Smooth muscle cell (in vitro differentiated cells): ENCODE measurements at regions not wholly inside any gene's neighbourhood (a gene's known extent, or its start where the extent isn't known, plus 50 kb on each side); places are given as distances from the start of the nearest gene placed in this dataset.

ENCODE experiments used
- DNase-seq: peaks from one replicate; lab custom pipeline; 2025; ENCODE audit not compliant: unreplicated experiment; lab: John Stamatoyannopoulos, UW
- H2AFZ ChIP-seq: fragments of 200-600 bp; sonication (generic); 2 replicates; pipeline ENCODE4 v1.6.0; 2016; ENCODE audit warnings: antibody characterized with exemption, low read depth, mild to moderate bottlenecking
- H3F3A ChIP-seq: fragments of 200-600 bp; sonication (generic); 2 replicates; pipeline ENCODE4 v1.6.0; 2017; ENCODE audit warnings: antibody characterized with exemption, low read depth
- H3K27ac ChIP-seq: fragments of 200-600 bp; sonication (generic); 2 replicates; pipeline ENCODE4 v1.5.1; 2016; ENCODE audit warnings: low read depth, mild to moderate bottlenecking
- H3K27me3 ChIP-seq: fragments of 200-600 bp; sonication (generic); 2 replicates; pipeline ENCODE4 v1.6.1; 2016; ENCODE audit warnings: low read depth, mild to moderate bottlenecking
- H3K36me3 ChIP-seq: fragments of 200-600 bp; sonication (generic); 2 replicates; pipeline ENCODE4 v1.5.1; 2016; ENCODE audit warnings: low read depth
- H3K4me1 ChIP-seq: fragments of 200-600 bp; sonication (generic); 2 replicates; pipeline ENCODE4 v1.5.1; 2016; ENCODE audit warnings: low read depth
- H3K4me2 ChIP-seq: fragments of 200-600 bp; sonication (generic); 2 replicates; pipeline ENCODE4 v1.6.0; 2016; ENCODE audit warnings: mild to moderate bottlenecking
- H3K4me3 ChIP-seq: fragments of 200-600 bp; sonication (generic); 2 replicates; pipeline ENCODE4 v1.5.1; 2016; ENCODE audit warnings: mild to moderate bottlenecking
- H3K79me2 ChIP-seq: fragments of 200-600 bp; sonication (generic); 2 replicates; pipeline ENCODE4 v1.6.0; 2016; ENCODE audit warnings: low read depth, mild to moderate bottlenecking
- H3K9ac ChIP-seq: fragments of 200-600 bp; sonication (generic); 2 replicates; pipeline ENCODE4 v1.6.0; 2016; ENCODE audit warnings: low read depth
- H3K9me3 ChIP-seq: fragments of 200-600 bp; sonication (generic); replicated peaks from 2 replicates; pipeline ENCODE4 v1.5.1; 2016; ENCODE audit warnings: low read depth
- H4K20me1 ChIP-seq: fragments of 200-600 bp; sonication (generic); 2 replicates; pipeline ENCODE4 v1.6.0; 2016; ENCODE audit warnings: low read depth
- WGBS: methylation state at CpG from one replicate; pipeline ENCODE4 v1.1.7; 2016; ENCODE audit warnings: low lambda C conversion rate; 5-methylcytosine and 5-hydroxymethylcytosine counted together
- TF ChIP-seq, protein P1 (sequence below): fragments of 200-600 bp; sonication (generic); IDR thresholded peaks from 2 replicates; pipeline ENCODE4 v1.5.1; 2017; ENCODE audit warnings: borderline replicate concordance, mild to moderate bottlenecking, antibody characterized with exemption; ENCODE audit not compliant: insufficient read depth, poor library complexity, severe bottlenecking

DNA sequence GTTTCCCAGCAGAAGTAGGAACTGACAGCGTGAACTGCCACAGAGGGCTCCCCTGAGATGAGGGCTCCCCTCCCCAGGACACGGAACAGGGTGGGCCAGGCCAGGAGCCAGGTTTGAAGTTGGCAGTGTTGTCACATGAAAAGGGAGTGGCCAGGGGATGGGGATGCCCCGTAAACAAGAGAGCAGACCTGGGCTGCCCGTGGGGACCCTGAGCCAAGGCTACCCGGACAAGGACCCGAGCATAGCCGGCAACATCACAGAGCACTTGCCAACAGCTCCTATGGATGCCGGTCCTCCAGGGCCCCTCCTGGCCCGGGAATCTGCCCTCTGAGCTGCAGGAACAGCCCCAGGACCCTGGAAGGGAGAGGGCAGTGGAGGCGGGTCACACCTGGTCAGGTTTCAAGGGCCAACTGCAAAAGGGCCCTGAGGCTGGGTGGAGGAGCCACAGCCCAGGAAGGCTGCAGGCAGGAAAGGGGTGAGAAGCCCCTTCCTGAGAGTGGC, 102.1 kb downstream of the CPZ start:
- TF ChIP-seq, protein P1, sequence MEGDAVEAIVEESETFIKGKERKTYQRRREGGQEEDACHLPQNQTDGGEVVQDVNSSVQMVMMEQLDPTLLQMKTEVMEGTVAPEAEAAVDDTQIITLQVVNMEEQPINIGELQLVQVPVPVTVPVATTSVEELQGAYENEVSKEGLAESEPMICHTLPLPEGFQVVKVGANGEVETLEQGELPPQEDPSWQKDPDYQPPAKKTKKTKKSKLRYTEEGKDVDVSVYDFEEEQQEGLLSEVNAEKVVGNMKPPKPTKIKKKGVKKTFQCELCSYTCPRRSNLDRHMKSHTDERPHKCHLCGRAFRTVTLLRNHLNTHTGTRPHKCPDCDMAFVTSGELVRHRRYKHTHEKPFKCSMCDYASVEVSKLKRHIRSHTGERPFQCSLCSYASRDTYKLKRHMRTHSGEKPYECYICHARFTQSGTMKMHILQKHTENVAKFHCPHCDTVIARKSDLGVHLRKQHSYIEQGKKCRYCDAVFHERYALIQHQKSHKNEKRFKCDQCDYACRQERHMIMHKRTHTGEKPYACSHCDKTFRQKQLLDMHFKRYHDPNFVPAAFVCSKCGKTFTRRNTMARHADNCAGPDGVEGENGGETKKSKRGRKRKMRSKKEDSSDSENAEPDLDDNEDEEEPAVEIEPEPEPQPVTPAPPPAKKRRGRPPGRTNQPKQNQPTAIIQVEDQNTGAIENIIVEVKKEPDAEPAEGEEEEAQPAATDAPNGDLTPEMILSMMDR = no peak
- H3K4me3 ChIP-seq = no peak overlapping the region
- H2AFZ ChIP-seq = no peak overlapping the region
- no peak for DNase-seq
- no peaks in the 10 kb centered on the region for H4K20me1 ChIP-seq
- no peaks in the 10 kb centered on the region for H3K4me1 ChIP-seq
- H3K27ac ChIP-seq = no peak overlapping the region
- H3K36me3 ChIP-seq = no peaks in the 10 kb centered on the region
- H3K9me3 ChIP-seq = no peaks in the 10 kb centered on the region
- H3F3A ChIP-seq = no peaks in the 10 kb centered on the region
- WGBS = 88% methylated on average over 9 of the region's 10 CpGs
- no peaks in the 10 kb centered on the region for H3K79me2 ChIP-seq
- peaks cover 27% of the 10 kb centered on the region for H3K27me3 ChIP-seq
- H3K4me2 ChIP-seq = no peak overlapping the region
- H3K9ac ChIP-seq = no peak overlapping the region

DNA sequence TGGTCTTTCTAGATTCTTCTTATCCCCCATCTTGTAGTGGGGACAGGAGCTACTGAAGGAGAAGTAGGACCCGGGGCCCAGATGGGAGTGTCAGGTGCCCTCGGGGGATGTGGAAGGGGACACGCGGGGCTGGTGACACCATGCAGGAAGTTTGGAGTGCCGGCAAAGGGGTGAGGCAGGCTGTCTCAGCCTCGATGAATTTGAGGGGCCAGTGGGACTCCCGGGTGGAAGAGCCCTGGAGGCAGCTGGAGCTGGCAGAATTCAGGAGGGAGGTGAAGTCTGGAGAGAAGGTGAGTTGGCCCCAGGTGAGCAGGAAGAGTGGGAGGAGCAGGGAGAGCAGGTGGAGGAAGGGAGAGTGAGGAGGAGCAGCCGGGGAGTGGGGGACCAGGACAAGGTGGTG, 101.7 kb downstream of the CPZ start:
- H3K36me3 ChIP-seq = no peaks in the 10 kb centered on the region
- no peaks in the 10 kb centered on the region for H4K20me1 ChIP-seq
- TF ChIP-seq, protein P1 = no peak
- no peak overlapping the region for H3K4me2 ChIP-seq
- H3K79me2 ChIP-seq = no peaks in the 10 kb centered on the region
- peaks cover 29% of the 10 kb centered on the region for H3K27me3 ChIP-seq
- no peak overlapping the region for H3K27ac ChIP-seq
- H3K4me3 ChIP-seq = no peak overlapping the region
- H3F3A ChIP-seq = no peaks in the 10 kb centered on the region
- 83% methylated on average over 8 of the region's 8 CpGs for WGBS
- no peaks in the 10 kb centered on the region for H3K9me3 ChIP-seq
- no peak overlapping the region for H3K9ac ChIP-seq
- DNase-seq = no peak
- no peak overlapping the region for H2AFZ ChIP-seq
- no peaks in the 10 kb centered on the region for H3K4me1 ChIP-seq

DNA sequence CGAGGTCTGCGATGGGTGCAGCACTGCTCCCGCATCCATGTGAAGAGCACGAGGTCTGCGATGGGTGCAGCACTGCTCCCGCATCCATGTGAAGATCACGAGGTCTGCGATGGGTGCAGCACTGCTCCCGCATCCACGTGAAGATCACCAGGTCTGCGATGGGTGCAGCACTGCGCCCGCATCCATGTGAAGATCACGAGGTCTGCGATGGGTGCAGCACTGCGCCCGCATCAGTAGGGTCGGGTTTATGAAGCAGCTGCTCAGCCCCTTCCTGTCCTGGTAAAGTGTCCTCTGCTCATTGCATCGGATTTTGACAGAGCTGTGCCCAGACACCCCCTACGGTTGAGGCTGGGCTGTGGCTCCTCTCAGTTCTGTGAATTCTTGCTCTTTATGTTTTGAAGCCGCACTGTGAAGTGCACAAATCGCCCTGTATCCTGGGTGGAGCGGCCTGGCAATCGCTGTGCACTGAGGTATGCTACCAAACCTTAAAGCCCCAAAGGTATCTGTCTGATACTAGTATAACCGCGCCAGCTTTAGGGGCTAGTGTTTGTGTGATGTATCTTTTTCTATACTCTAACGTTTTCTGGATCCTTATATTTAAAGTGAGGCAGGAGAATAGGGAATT, 98.7 kb downstream of the CPZ start:
- Histone ChIP-seq H3F3A (no peaks in the 10 kb centered on the region), H3K27me3 (peaks cover 43% of the 10 kb centered on the region), H2AFZ (no peak overlapping the region), H3K4me3 (no peak overlapping the region), H3K4me1 (no peaks in the 10 kb centered on the region), H3K9ac (no peak overlapping the region), H4K20me1 (no peaks in the 10 kb centered on the region), H3K27ac (no peak overlapping the region), H3K36me3 (no peaks in the 10 kb centered on the region), H3K9me3 (no peaks in the 10 kb centered on the region), H3K4me2 (no peak overlapping the region), H3K79me2 (no peaks in the 10 kb centered on the region)
- WGBS = 89% methylated on average over 27 of the region's 27 CpGs
- no peak for DNase-seq
- TF ChIP-seq, protein P1 = no peak
